Astrocyte (in vitro differentiated cells and primary cell): ENCODE measurements at regions not wholly inside any gene's neighbourhood (a gene's known extent, or its start where the extent isn't known, plus 50 kb on each side); places are given as distances from the start of the nearest gene placed in this dataset.

Experiments
- CTCF ChIP-seq: IDR thresholded peaks from 2 replicates; pipeline ENCODE4 v1.5.1; 2011; ENCODE audit warnings: low read depth, mild to moderate bottlenecking, inconsistent platforms, low read length, moderate library complexity; ENCODE audit not compliant: insufficient read depth
- EZH2 ChIP-seq: IDR thresholded peaks from 2 replicates; pipeline ENCODE4 v1.6.1; 2012; ENCODE audit warnings: mild to moderate bottlenecking, low read length, inconsistent platforms; ENCODE audit not compliant: insufficient read depth

- TF ChIP-seq CTCF: no peak
- no peak for TF ChIP-seq EZH2
These were observed 259.5 kb upstream of the SLC7A11 start for GRCh38 chr4:138501614-138502013.
